Spleen (tissue), 11 donors: ENCODE measurements at regions not wholly inside any gene's neighbourhood (a gene's known extent, or its start where the extent isn't known, plus 50 kb on each side); places are given as distances from the start of the nearest gene placed in this dataset.

Experiments used
- DNase-seq: peaks from one replicate; pipeline ENCODE4 v3.0.0-alpha.2; 2020
- H3K27ac ChIP-seq, 8 donors: fragments of 200-600 bp; sonication (generic) in 7 of 8; 1 replicate in 4 of 8; 2 replicates in 4 of 8; pipeline versions ENCODE4 v1.5.0 to v1.8.0; 2016 to 2021; ENCODE audit warnings: inconsistent platforms in 4 of 8, mild to moderate bottlenecking in 4 of 8, moderate library complexity in 1 of 8
- H3K27me3 ChIP-seq, 7 donors: fragments of 200-600 bp; sonication (generic) in 6 of 7; replicated peaks in 1 of 7; 1 replicate in 4 of 7; 2 replicates in 3 of 7; pipeline versions ENCODE4 v1.5.0 to v1.8.0; 2016 to 2021; ENCODE audit warnings: inconsistent platforms in 3 of 7, mild to moderate bottlenecking in 1 of 7
- H3K36me3 ChIP-seq, 6 donors: fragments of 200-600 bp; sonication (generic) in 5 of 6; 1 replicate in 4 of 6; 2 replicates in 2 of 6; pipeline versions ENCODE4 v1.5.0 to v1.8.0; 2016 to 2021; ENCODE audit warnings: inconsistent platforms in 2 of 6
- H3K4me1 ChIP-seq, 6 donors: fragments of 200-600 bp; sonication (generic) in 5 of 6; 1 replicate in 3 of 6; 2 replicates in 3 of 6; pipeline versions ENCODE4 v1.5.0 to v1.8.0; 2016 to 2021; ENCODE audit warnings: inconsistent platforms in 3 of 6
- H3K4me3 ChIP-seq, 8 donors: fragments of 200-600 bp; sonication (generic) in 7 of 8; 1 replicate in 4 of 8; 2 replicates in 4 of 8; pipeline versions ENCODE4 v1.5.0 to v1.8.0; 2016 to 2021; ENCODE audit warnings: inconsistent platforms in 4 of 8, mild to moderate bottlenecking in 4 of 8, moderate library complexity in 2 of 8
- H3K9me3 ChIP-seq, 8 donors: fragments of 200-600 bp; sonication (generic) in 7 of 8; 1 replicate in 4 of 8; 2 replicates in 4 of 8; pipeline versions ENCODE4 v1.5.0 to v1.8.0; 2016 to 2021; ENCODE audit warnings: inconsistent platforms in 4 of 8
- POLR2A ChIP-seq, 3 donors: fragments of 450-650 bp; IDR thresholded peaks; one replicate each; pipeline ENCODE4 v1.5.1; 2017; ENCODE audit warnings: antibody characterized with exemption in 3 of 3, mild to moderate bottlenecking in 1 of 3
- POLR2AphosphoS5 ChIP-seq, 3 donors: sonication (generic); formaldehyde crosslinking; IDR thresholded peaks; one replicate each; pipeline ENCODE4 v1.5.1; 2017; ENCODE audit warnings: antibody characterized with exemption in 3 of 3
- WGBS, 5 donors: extraction: QIAGEN DNeasy Blood & Tissue Kit in 3 of 5; methylation state at CpG; one replicate each; pipeline versions ENCODE4 v1.1.5 to v1.1.7; 2013 to 2018; 5-methylcytosine and 5-hydroxymethylcytosine counted together
- intact Hi-C: fragments of 100-400 bp; cut with DNase I; formaldehyde crosslinking; loops from one replicate; pipeline ENCODE4 v1.15.0; 2023; ENCODE audit warnings: low total_unique reads
- TF ChIP-seq, protein P1 (sequence below), 11 experiments: fragments of 200-600 bp in 7 of 11; fragments of 450-650 bp in 4 of 11; sonication (generic) in 4 of 11; IDR thresholded peaks in 8 of 11; conservative IDR thresholded peaks in 3 of 11; 1 replicate in 7 of 11; 2 replicates in 4 of 11; pipeline versions ENCODE4 v1.4.0 to v1.8.0; 2016 to 2021; ENCODE audit warnings: antibody characterized with exemption in 11 of 11, inconsistent platforms in 4 of 11, mild to moderate bottlenecking in 1 of 11
- donor health status: healthy with polysubstance abuse.
- donor health status: DM: no; HTN: no; CAD: no; lungs with moderate emphysema.
- donor health status: DM: no; HTN: no; CAD: no.
- donor health status: Bipolar disorder and iron deficiency.
- donor health status: healthy.
- donor health status: DM: no; HTN: no; CAD: no.
- donor health status: DM: yes; HTN: yes; CAD: no.

GRCh38 chr3:162441716-162442115 is 945.1 kb downstream of the OTOL1 start:
- H3K27ac ChIP-seq, result no peak overlapping the region
- H3K9me3 ChIP-seq, result peaks cover 0 to 20% (median 8%) of the 10 kb centered on the region in 8 donors
- no peaks in the 10 kb centered on the region for H3K27me3 ChIP-seq
- no peak for TF ChIP-seq POLR2AphosphoS5 (IDR thresholded peaks at IDR 0.05)
- TF ChIP-seq, protein P1, sequence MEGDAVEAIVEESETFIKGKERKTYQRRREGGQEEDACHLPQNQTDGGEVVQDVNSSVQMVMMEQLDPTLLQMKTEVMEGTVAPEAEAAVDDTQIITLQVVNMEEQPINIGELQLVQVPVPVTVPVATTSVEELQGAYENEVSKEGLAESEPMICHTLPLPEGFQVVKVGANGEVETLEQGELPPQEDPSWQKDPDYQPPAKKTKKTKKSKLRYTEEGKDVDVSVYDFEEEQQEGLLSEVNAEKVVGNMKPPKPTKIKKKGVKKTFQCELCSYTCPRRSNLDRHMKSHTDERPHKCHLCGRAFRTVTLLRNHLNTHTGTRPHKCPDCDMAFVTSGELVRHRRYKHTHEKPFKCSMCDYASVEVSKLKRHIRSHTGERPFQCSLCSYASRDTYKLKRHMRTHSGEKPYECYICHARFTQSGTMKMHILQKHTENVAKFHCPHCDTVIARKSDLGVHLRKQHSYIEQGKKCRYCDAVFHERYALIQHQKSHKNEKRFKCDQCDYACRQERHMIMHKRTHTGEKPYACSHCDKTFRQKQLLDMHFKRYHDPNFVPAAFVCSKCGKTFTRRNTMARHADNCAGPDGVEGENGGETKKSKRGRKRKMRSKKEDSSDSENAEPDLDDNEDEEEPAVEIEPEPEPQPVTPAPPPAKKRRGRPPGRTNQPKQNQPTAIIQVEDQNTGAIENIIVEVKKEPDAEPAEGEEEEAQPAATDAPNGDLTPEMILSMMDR (IDR thresholded peaks at IDR 0.05 in 8 of 11, conservative IDR thresholded peaks at IDR 0.05 in 3 of 11), result no peak
- TF ChIP-seq POLR2A (IDR thresholded peaks at IDR 0.05), result no peak
- 0 to 83% (median 37%) methylated on average over 1 of the region's 1 CpG for WGBS, 5 donors
- no peak overlapping the region for H3K4me3 ChIP-seq
- intact Hi-C loops, result no loop called here
- H3K4me1 ChIP-seq, result no peaks in the 10 kb centered on the region
- no peaks in the 10 kb centered on the region for H3K36me3 ChIP-seq
- DNase-seq, result no peak

DNA sequence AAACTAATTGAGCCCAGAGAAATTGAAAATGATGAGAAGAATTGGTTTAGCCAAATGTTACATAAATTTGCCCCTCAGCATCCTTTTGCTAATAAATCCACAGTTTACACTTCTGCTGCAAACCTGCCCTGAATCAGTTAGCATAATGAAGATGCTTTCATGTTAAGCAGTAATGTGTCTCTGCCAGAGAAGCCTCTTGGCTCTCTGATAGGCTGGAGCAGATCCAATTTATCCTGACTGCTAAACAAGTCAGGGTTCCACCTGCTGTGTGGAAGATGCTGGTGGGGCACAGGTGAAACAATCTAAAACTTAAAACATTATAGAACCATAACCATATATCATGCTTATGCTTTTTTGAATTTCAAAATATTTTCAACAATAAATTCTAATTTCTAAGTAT is 946.8 kb downstream of the OTOL1 start:
- Histone ChIP-seq H3K4me3 (no peak overlapping the region), H3K27ac (no peak overlapping the region), H3K4me1 (no peaks in the 10 kb centered on the region), H3K36me3 (no peaks in the 10 kb centered on the region), H3K27me3 (no peaks in the 10 kb centered on the region), H3K9me3 (peaks cover 0 to 21% (median 9%) of the 10 kb centered on the region in 8 donors)
- intact Hi-C loops, result no loop called here
- no peak for DNase-seq
- TF ChIP-seq POLR2A (IDR thresholded peaks at IDR 0.05) (no peak), POLR2AphosphoS5 (IDR thresholded peaks at IDR 0.05) (no peak)
- TF ChIP-seq, protein P1 (IDR thresholded peaks at IDR 0.05 in 8 of 11, conservative IDR thresholded peaks at IDR 0.05 in 3 of 11), result no peak

- Histone ChIP-seq H3K9me3 (peaks cover 0 to 10% (median under 1%) of the 10 kb centered on the region in 8 donors), H3K4me3 (no peak overlapping the region), H3K4me1 (no peaks in the 10 kb centered on the region), H3K27ac (no peak overlapping the region), H3K36me3 (no peaks in the 10 kb centered on the region), H3K27me3 (no peaks in the 10 kb centered on the region)
- intact Hi-C loops, result no loop called here
- TF ChIP-seq POLR2AphosphoS5 (IDR thresholded peaks at IDR 0.05) (no peak), POLR2A (IDR thresholded peaks at IDR 0.05) (no peak)
- TF ChIP-seq, protein P1 (IDR thresholded peaks at IDR 0.05 in 8 of 11, conservative IDR thresholded peaks at IDR 0.05 in 3 of 11), result no peak
- DNase-seq, result no peak
- WGBS, 5 donors, result 83 to 98% (median 85%) methylated on average over 2 of the region's 2 CpGs
These were observed 972.2 kb downstream of the OTOL1 start for GRCh38 chr3:162468791-162469190.

DNA sequence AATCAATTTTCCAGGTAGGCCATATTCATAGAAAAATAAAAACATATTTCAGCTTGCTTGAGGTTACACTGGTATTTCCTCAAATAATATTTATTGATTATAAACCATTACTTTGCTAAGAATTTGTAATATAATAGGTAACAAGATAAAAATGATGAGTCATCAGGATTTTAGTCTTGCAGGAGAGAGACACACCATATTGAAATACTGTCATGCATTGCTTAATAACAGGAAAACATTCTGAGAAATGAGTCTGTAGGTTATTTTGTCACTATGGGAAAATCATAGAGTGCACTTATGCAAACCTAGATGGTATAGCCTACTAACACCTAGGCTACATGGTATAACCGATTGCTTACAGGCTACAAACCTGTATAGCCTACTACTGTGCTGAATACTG is 990.5 kb downstream of the OTOL1 start:
- Histone ChIP-seq H3K4me1 (no peaks in the 10 kb centered on the region), H3K9me3 (peaks cover 0 to 6% (median 0%) of the 10 kb centered on the region in 8 donors), H3K27ac (no peak overlapping the region), H3K36me3 (no peaks in the 10 kb centered on the region), H3K27me3 (no peaks in the 10 kb centered on the region), H3K4me3 (no peak overlapping the region)
- DNase-seq, result no peak
- 86 to 98% (median 89%) methylated on average over 1 of the region's 1 CpG for WGBS, 5 donors
- TF ChIP-seq POLR2AphosphoS5 (IDR thresholded peaks at IDR 0.05) (no peak), POLR2A (IDR thresholded peaks at IDR 0.05) (no peak)
- TF ChIP-seq, protein P1 (IDR thresholded peaks at IDR 0.05 in 8 of 11, conservative IDR thresholded peaks at IDR 0.05 in 3 of 11), result no peak
- intact Hi-C loops, result no loop called here
